Erythroblast (primary cell): ENCODE measurements at regions not wholly inside any gene's neighbourhood (a gene's known extent, or its start where the extent isn't known, plus 50 kb on each side); places are given as distances from the start of the nearest gene placed in this dataset.

Experiments used
- GATA1 ChIP-seq: IDR thresholded peaks from 2 replicates; pipeline ENCODE4 v1.6.1; 2011; ENCODE audit warnings: low read depth, mild to moderate bottlenecking, control low read depth, low read length, moderate library complexity
- POLR2A ChIP-seq: IDR thresholded peaks from 2 replicates; pipeline ENCODE4 v1.6.1; 2011; ENCODE audit warnings: mild to moderate bottlenecking, low read length

GRCh38 chr4:128654465-128654864, 155.0 kb upstream of the JADE1 start:
- TF ChIP-seq POLR2A (no peak), GATA1 (no peak)
